Endothelial cell of umbilical vein (primary cell): ENCODE measurements at regions not wholly inside any gene's neighbourhood (a gene's known extent, or its start where the extent isn't known, plus 50 kb on each side); places are given as distances from the start of the nearest gene placed in this dataset.
"Not testable (repeated sequence)": the region's sequence is repeated elsewhere in the genome, so short reads cannot be mapped to it uniquely, and the experiment has no call there.

Source experiments
- BruUV-seq: library from RNA; stranded (reverse); fragments of 400-500 nt; replicated peaks from 2 replicates; lab custom pipeline; 2021; lab: Mats Ljungman, UMichigan
- CTCF ChIA-PET: fragments of 300-600, 350-600 bp; sonication (Branson Sonifier 250); formaldehyde crosslinking; loops from one replicate; lab custom pipeline; 2021; ENCODE audit warnings: antibody characterized with exemption, inconsistent platforms; lab: Charles Lee
- POLR2A ChIA-PET: fragments of 300-600, 350-600 bp; sonication (Branson Sonifier 250); formaldehyde crosslinking; loops from one replicate; lab custom pipeline; 2021; ENCODE audit warnings: antibody characterized with exemption, inconsistent platforms; lab: Charles Lee
- DNase-seq: peaks from one replicate; pipeline ENCODE4 v3.0.0-alpha.2; 2011; ENCODE audit warnings: low read depth, low spot score
- FAIRE-seq: peaks from 2 replicates; lab custom pipeline; 2011; peaks lifted over from hg19 to GRCh38; lab: Jason Lieb, UNC
- H2AFZ ChIP-seq: 2 replicates; pipeline ENCODE4 v1.6.0; 2012; ENCODE audit warnings: low read depth, low read length, control low read depth, inconsistent platforms
- H3K27ac ChIP-seq: 2 replicates; pipeline ENCODE4 v1.5.1; 2011; ENCODE audit warnings: low read depth, mild to moderate bottlenecking, control low read depth, low read length, moderate library complexity; ENCODE audit not compliant: insufficient read depth
- H3K27me3 ChIP-seq, 2 experiments: 2 replicates each; pipeline versions ENCODE4 v1.6.0 to v1.6.1; 2011; ENCODE audit warnings: low read length in 2 of 2, mixed read lengths in 1 of 2; ENCODE audit not compliant: control insufficient read depth in 2 of 2, insufficient read depth in 2 of 2
- H3K36me3 ChIP-seq, 2 experiments: 2 replicates in 1 of 2; 3 replicates in 1 of 2; pipeline ENCODE4 v1.5.1; 2011; ENCODE audit warnings: low read length in 2 of 2, mild to moderate bottlenecking in 1 of 2, moderate library complexity in 1 of 2; ENCODE audit not compliant: control insufficient read depth in 2 of 2, insufficient read depth in 2 of 2; ENCODE audit errors: extremely low read depth in 1 of 2
- H3K4me1 ChIP-seq: 3 replicates; pipeline ENCODE4 v1.5.1; 2011; ENCODE audit warnings: mild to moderate bottlenecking, low read length; ENCODE audit not compliant: control insufficient read depth, insufficient read depth; ENCODE audit errors: extremely low read depth
- H3K4me2 ChIP-seq: 2 replicates; pipeline ENCODE4 v1.6.1; 2011; ENCODE audit warnings: low read length, control low read depth, mixed read lengths; ENCODE audit not compliant: insufficient read depth
- H3K4me3 ChIP-seq, 3 experiments: fragments of 200-600 bp in 1 of 3; sonication (generic), shearing (Covaris generic) in 1 of 3; replicated peaks in 1 of 3; 2 replicates each; pipeline ENCODE4 v1.5.1; 2011 to 2016; ENCODE audit warnings: control low read depth in 3 of 3, low read length in 3 of 3, mild to moderate bottlenecking in 2 of 3, inconsistent platforms in 1 of 3, low read depth in 1 of 3, moderate library complexity in 1 of 3; ENCODE audit not compliant: insufficient read depth in 1 of 3
- H3K79me2 ChIP-seq: 2 replicates; pipeline ENCODE4 v1.6.0; 2012; ENCODE audit warnings: low read length, inconsistent platforms; ENCODE audit not compliant: control insufficient read depth, insufficient read depth
- H3K9ac ChIP-seq: replicated peaks from 2 replicates; pipeline ENCODE3; 2011; ENCODE audit warnings: low read length, control low read depth; ENCODE audit not compliant: insufficient read depth; ENCODE audit errors: extremely low read depth
- H3K9me1 ChIP-seq: replicated peaks from 3 replicates; pipeline ENCODE4 v1.6.0; 2011; ENCODE audit warnings: mild to moderate bottlenecking, low read length; ENCODE audit not compliant: control insufficient read depth, insufficient read depth; ENCODE audit errors: extremely low read depth
- H3K9me3 ChIP-seq: replicated peaks from 2 replicates; pipeline ENCODE4 v1.5.1; 2012; ENCODE audit warnings: low read length, inconsistent platforms; ENCODE audit not compliant: control insufficient read depth, insufficient read depth
- H4K20me1 ChIP-seq: replicated peaks from 2 replicates; pipeline ENCODE3; 2011; ENCODE audit warnings: mild to moderate bottlenecking, low read length; ENCODE audit not compliant: control insufficient read depth, insufficient read depth; ENCODE audit errors: extremely low read depth
- EZH2 ChIP-seq: IDR thresholded peaks from 2 replicates; pipeline ENCODE4 v1.6.1; 2012; ENCODE audit warnings: borderline replicate concordance, low read depth, mild to moderate bottlenecking, moderate library complexity, low read length, inconsistent platforms; ENCODE audit not compliant: severe bottlenecking
- FOS ChIP-seq: IDR thresholded peaks from 2 replicates; pipeline ENCODE4 v1.6.1; 2011; ENCODE audit warnings: mild to moderate bottlenecking, low read length, moderate library complexity, borderline replicate concordance; ENCODE audit not compliant: insufficient read depth
- JUN ChIP-seq: IDR thresholded peaks from 2 replicates; pipeline ENCODE4 v1.6.1; 2011; ENCODE audit warnings: borderline replicate concordance, low read depth; ENCODE audit not compliant: insufficient read length, insufficient read depth
- MAX ChIP-seq: IDR thresholded peaks from 2 replicates; pipeline ENCODE4 v1.6.1; 2011; ENCODE audit not compliant: insufficient read depth, insufficient read length
- MYC ChIP-seq: IDR thresholded peaks from one replicate; pipeline ENCODE4 v1.6.1; 2011; ENCODE audit warnings: mild to moderate bottlenecking, low read depth, low read length
- dilution Hi-C: fragments of 300-500 bp; cut with MboI; formaldehyde crosslinking; loops from one replicate; pipeline ENCODE4 v1.15.0; 2019; ENCODE audit warnings: low sequenced_read_pairs; ENCODE audit not compliant: extremely low pct_ligation_motif_present
- intact Hi-C: fragments of 100-400 bp; cut with micrococcal nuclease; formaldehyde crosslinking; loops from one replicate; pipeline ENCODE4 v1.10.0; 2022

- H3K9me3 ChIP-seq, result no peaks in the 10 kb centered on the region
- H3K27me3 ChIP-seq, result no peaks in the 10 kb centered on the region
- DNase-seq (no peak), FAIRE-seq (no peak)
- H3K9me1 ChIP-seq, result no peaks in the 10 kb centered on the region
- TF ChIP-seq JUN (no peak), MYC (no peak), FOS (no peak), EZH2 (no peak), MAX (no peak)
- H3K9ac ChIP-seq, result no peak overlapping the region
- POLR2A ChIA-PET, result no interaction called here
- no peaks in the 10 kb centered on the region for H3K4me1 ChIP-seq
- H3K79me2 ChIP-seq, result no peaks in the 10 kb centered on the region
- intact Hi-C loops, result no loop called here
- H2AFZ ChIP-seq, result no peak overlapping the region
- H3K4me2 ChIP-seq, result no peak overlapping the region
- CTCF ChIA-PET, result no interaction called here
- H3K27ac ChIP-seq, result no peak overlapping the region
- no peaks in the 10 kb centered on the region for H4K20me1 ChIP-seq
- dilution Hi-C loops, result no loop called here
- no TSS peak for BruUV-seq
- no peak overlapping the region for H3K4me3 ChIP-seq
- no peaks in the 10 kb centered on the region for H3K36me3 ChIP-seq
Observed at GRCh38 chr11:110850846-110851245, 138.6 kb upstream of the ARHGAP20 start.

DNA sequence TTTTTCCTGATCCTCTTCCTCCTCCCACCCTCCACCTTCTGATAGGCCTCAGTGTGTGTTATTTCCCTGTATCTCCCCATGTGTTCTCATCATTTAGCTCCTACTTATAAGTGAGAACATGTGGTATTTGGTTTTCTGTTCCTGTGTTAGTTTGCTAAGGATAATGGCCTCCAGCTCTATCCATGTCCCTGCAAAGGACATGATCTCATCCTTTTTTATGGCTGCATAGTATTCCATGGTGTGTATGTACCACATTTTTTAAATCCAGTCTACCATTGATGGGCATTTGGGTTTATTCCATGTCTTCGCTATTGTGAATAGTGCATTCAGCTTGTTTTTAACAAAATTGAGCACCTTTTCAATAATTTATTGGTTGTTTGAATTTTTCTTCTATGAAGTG is 130.8 kb upstream of the ARHGAP20 start:
- CTCF ChIA-PET, DNase-seq, dilution Hi-C loops, intact Hi-C loops, H3K4me2 ChIP-seq, H3K4me3 ChIP-seq, FAIRE-seq, H4K20me1 ChIP-seq, H3K27me3 ChIP-seq, H3K36me3 ChIP-seq, POLR2A ChIA-PET, H3K9ac ChIP-seq, H3K9me3 ChIP-seq, H3K79me2 ChIP-seq, H3K4me1 ChIP-seq, H3K27ac ChIP-seq, H2AFZ ChIP-seq, BruUV-seq, H3K9me1 ChIP-seq: not testable (repeated sequence)
